ENCODE measurements at regions not wholly inside any gene's neighbourhood (a gene's known extent, or its start where the extent isn't known, plus 50 kb on each side); places are given as distances from the start of the nearest gene placed in this dataset.

DNA sequence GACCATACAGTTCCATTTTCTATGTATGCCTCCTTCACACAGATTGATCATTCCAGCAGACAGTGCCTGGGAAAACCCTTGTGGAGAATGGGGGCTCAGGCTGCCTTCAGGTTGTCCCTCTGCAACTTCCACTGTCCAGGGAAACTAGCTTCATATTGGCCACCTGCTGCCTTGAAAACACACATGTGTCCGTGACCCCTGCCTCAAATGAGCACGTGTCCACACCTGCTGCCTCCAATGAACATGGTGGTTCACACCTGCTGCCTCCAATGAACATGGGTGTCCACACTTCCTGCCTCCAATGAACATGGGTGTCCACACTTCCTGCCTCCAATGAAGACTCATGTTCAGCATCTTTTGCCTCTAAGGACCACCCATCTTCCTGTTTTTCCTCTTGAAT is 185.4 kb upstream of the ADCY2 start:
- TF ChIP-seq, protein P1, sequence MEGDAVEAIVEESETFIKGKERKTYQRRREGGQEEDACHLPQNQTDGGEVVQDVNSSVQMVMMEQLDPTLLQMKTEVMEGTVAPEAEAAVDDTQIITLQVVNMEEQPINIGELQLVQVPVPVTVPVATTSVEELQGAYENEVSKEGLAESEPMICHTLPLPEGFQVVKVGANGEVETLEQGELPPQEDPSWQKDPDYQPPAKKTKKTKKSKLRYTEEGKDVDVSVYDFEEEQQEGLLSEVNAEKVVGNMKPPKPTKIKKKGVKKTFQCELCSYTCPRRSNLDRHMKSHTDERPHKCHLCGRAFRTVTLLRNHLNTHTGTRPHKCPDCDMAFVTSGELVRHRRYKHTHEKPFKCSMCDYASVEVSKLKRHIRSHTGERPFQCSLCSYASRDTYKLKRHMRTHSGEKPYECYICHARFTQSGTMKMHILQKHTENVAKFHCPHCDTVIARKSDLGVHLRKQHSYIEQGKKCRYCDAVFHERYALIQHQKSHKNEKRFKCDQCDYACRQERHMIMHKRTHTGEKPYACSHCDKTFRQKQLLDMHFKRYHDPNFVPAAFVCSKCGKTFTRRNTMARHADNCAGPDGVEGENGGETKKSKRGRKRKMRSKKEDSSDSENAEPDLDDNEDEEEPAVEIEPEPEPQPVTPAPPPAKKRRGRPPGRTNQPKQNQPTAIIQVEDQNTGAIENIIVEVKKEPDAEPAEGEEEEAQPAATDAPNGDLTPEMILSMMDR (conservative IDR thresholded peaks at IDR 0.05; ENCODE audit: low read length) = no peak
- no peak for TF ChIP-seq EZH2phosphoT487 (IDR thresholded peaks at IDR 0.05; ENCODE audit: borderline replicate concordance, low read depth, low read length)
